GM21447 (cell line): ENCODE measurements at regions not wholly inside any gene's neighbourhood (a gene's known extent, or its start where the extent isn't known, plus 50 kb on each side); places are given as distances from the start of the nearest gene placed in this dataset.
"Not testable (repeated sequence)": the region's sequence is repeated elsewhere in the genome, so short reads cannot be mapped to it uniquely, and the experiment has no call there.

Source experiments
- ATAC-seq: cut with Tn5 transposase; IDR thresholded peaks from one replicate; pipeline ENCODE4 v1.9.1; 2021; ENCODE audit not compliant: unreplicated experiment

DNA sequence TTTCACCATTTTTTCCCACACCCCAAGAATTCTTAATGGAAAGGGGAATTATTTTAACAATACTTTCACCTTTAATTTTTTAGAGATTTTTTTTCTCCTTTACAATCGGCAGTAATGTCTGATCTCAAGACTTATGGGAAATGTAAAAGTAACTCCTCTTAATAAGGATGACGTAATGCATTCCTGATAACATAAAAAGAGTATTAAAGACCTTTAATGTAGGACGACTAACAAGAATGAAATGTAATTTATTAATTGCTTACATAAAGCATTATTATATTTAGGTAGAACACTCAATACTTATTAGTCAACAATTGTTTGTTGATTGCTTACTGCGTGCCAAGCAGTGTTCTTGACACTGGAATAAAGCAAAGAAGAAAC, 416.8 kb upstream of the NAALADL2 start:
- ATAC-seq = no peak

DNA sequence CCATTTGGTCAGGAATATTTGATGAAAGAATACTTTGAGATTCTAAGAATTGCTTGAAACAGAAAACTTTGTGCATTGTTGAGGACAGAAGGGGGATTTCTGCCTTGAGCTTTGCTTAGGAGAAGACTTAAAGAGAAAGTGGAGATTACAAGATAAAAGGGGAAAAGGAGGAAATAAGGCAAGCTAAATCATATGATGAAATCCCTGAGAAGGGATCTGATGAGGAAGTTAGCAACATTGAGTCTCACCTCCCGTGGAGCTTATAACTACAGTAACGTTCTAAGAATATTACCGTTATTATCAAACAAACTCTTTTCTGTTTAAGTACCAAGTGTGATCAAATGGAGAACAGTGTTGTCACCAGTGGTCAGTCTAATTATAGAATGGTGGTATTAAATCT, 414.7 kb upstream of the NAALADL2 start:
- no peak for ATAC-seq

DNA sequence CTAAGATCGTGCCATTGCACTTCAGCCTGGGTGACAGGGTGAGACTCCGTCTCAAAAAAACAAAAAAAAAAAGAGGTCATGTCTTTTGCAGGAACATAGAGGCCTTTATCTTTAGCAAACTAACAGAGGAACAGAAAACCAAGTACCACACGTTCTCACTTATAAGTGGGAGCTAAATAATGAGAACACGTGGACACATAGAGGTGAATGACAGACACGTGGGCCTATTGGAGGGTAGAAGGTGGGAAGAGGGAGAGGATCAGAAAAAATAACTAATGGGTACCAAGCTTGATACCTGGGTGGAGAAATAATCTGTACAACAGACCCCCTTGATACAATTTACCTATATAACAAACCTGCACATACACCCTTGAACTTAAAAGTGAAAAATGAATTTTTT, 401.4 kb upstream of the NAALADL2 start:
- ATAC-seq = no peak

DNA sequence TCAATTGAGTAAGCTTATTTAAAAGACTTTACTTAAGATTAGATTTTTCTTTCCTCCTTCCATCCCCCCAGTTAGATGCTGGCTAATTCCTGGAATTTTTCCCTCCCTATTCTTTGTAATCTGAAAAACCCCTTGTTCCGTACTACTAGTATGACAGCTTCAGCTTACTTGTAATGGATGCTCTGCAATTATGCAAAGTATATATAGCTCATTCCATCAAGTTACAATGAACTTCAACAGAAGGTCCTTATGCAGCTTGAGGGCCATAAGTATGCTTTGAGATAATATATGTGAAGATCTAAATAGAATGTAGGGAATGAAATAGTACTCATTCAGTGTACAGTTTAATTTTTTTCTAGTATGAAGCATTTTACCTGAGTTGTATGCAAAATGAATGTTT, 398.3 kb upstream of the NAALADL2 start:
- ATAC-seq = no peak

DNA sequence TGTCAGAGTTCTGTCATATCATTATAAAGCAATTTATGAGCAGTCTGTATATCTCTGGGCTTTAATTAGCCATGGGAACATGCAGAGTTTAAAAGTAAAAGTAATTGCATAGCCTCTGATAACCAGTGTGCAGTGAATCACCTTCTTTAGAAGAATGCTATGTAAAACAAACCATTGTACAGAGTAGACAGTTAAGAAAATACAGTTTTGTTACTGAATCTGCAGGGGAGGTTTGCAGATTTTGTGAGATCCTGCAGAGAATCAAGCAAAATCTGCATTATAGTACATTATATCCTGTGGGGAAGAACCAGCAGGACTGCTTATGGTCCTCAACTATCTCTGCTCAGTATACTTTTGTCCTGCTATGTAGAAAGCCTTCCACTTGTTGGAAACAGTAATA, 396.2 kb upstream of the NAALADL2 start:
- no peak for ATAC-seq

DNA sequence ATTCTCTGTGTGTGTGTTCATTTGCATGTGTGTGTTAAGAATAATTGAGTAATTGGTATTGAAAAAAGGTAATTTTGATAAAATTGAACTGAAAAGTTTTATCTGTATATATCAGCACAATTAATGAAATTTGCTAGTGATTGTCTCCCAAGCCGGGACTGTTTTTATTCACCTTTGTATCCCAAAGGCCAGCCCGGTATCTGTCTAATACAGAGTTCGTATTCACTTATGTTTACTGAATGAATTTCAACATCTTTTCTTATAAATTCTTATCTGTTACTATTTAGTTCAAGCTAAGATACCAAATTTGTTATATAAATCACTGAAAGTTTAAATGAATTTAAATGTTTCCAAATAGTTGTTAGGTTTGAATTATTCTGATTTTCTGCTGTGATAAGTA, 394.0 kb upstream of the NAALADL2 start:
- no peak for ATAC-seq

DNA sequence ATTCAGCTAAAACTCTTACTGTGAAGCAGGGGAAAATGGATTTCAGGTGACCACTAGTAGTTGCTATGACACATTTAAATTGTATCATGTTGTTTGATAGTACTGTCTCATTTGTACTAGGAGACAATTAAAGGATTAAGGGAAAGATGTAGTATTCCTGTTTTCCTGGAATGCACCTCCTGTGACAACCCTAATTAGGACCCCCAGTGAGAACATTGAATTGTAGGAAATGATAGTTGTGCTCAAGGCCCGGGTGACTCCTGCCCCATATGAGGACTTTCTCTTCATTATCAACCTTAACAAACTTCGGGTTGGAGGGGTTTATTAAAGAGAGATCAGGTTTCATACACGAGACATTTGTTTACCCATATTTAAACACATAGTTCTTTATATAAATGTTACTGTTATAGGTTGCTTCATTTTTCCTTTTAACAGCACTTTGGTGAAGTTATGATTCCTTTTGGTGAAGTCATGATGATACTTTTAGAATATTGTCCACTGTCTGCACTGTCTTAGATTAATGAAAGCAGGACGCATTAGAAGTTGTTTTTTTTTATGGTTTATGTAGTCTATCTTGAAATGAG, 392.6 kb upstream of the NAALADL2 start:
- ATAC-seq = no peak

DNA sequence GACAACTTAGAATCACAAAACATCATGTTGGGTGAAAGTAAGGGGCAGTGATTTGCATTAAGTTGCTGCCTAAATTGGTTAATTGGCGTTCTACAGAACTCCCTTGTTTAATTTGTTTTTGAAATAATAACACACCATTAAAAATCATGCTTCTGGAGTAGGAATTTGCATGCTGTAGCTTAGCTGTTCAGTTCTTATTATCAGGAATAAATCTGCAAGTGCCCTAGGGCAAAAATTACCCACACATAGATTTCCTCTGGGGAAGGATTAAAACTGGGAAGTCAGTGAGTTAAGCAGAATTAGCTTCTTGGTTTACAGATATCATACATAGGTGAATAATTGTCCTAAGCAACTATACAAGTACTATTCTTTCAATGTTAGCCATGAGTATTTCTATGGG, 381.6 kb upstream of the NAALADL2 start:
- ATAC-seq = no peak

DNA sequence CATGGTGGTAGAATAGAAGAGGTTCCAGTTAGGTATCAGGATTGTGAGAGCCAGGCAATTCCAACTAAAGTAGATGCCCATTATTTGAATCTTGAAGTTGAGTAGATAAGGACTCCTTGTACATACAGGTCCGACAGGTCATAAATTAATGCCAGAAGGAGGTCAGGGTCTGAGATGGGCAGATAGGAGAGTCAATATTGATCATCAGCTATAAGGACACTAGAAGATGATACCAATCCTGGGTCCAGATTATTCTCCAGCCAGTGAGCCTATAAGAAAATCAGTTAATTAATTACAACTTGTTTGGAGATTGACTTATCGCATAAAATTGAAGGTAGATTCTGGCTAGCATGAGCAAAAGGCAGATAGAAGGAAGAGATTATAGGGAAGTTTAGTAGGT, 378.4 kb upstream of the NAALADL2 start:
- no peak for ATAC-seq

DNA sequence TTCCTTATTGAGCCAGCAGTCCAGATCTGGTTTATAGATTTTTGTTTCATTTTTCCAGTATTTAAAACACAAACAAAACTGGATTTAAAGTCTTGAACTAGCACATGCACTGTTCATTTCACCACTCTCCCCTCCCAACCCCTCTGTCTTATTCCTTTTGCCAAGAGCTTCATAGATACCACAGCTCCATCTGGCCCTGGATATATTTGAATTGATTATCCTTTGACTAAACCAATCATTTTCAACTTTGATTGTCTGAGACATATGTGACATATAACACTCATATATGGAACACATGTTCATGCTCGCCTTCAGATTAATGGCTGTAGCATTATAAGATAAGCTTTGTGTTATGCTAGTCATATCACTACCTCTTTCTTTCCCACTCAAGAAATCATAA, 376.6 kb upstream of the NAALADL2 start:
- no peak for ATAC-seq

DNA sequence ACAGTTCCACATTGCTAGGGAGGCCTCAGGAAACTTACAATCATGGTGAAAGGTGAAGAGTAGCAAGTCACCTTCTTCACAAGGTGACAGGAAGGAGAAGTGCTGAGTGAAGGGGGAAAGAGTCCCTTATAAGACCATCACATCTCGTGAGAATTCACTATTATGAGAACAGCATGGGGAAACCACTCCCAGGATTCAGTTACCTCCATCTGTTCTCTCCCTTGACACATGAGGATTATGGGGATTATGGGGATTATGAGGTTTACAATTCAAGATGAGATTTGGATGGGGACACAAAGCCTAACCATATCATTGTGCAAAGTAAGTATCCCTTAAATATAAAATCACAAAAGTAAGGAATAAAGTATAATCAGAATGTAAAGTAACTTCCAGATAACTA, 375.9 kb upstream of the NAALADL2 start:
- no peak for ATAC-seq

DNA sequence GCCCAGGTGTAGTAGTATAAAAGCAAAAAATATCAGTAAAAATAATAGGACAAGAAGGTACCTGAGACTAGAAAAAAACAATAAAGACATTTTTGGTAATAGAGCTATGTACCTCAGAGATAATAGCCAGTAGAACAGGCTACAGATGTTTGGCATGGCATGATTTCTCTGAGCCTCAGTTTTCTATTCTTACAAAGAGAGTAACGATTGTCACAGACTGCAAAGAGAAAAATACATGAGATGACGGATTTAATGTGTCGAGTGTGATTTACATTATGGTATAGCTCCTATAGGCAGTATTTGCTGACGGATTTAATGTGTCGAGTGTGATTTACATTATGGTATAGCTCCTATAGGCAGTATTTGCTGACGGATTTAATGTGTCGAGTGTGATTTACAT, 375.3 kb upstream of the NAALADL2 start:
- not testable (repeated sequence) for ATAC-seq

DNA sequence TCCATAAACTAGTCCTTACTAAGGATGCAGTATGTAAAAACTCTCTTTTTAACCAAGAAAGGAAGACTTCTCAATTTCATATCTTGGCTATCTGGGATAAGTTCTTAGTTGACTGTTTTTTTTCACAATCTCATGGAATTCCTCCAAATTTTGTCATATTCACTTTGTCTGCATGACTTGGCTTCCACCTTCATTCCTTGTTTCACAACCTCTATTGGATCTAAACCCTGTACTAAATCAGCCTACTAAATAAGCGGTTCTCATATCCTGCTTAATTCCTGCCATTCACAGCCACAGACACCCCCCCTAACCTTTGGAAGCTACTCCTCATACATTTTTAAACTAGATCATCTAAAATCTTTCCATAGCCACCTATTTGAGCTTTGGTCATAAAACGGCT, 370.6 kb upstream of the NAALADL2 start:
- no peak for ATAC-seq

DNA sequence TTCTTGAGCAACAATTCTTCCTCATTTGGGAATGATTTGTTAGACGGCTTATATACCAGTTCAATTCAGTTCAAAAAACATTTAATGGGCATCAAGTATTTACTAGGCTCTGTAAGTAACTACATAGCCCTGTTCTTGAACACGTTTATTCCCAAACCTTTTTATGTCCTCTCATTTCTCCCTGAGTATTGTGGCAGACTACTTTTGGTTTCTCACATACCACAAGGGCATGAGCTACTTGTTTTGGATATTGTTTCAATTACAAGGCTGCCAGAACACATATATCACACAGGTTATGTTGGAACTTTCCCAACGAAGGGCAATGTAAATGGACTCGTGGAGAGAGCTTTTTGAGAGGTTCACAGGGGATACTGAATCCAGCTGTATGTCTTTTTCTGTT, 363.8 kb upstream of the NAALADL2 start:
- no peak for ATAC-seq

DNA sequence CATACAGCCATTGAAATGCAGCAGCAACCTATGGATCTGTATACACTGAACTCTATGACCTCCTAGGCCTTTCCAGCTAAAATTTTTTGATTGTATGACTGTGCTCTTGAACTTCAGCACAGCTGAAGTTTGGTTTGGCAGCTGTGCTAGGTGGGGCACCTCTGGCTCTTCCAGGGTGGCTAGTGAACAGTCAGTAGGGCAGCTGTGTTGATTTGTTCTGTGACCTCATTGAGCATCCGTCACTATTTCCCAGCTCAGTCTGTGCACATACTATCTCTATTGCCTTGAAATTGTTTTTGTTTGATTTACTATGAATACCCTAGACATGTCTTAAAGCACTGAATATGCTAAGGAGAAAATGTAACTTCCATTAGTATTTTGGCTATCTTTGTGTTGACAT, 363.2 kb upstream of the NAALADL2 start:
- ATAC-seq = no peak

DNA sequence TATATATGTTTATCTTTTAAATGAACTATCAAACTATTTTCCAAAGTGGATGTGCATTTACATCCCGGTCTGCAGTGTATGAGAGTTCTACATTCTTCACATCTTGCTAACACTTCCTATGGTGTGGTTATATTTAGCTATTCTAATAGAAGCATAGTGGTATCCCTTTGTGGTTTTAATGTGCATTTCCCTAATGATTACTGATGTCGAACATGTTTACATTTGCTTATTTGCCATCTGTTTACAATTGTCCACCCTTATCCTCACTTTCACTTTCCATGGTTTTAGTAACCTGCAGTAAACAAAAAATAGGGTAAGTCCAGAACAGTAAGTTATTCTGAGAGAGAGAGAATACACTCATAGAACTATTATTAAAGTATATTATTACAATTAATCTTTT, 360.5 kb upstream of the NAALADL2 start:
- no peak for ATAC-seq

DNA sequence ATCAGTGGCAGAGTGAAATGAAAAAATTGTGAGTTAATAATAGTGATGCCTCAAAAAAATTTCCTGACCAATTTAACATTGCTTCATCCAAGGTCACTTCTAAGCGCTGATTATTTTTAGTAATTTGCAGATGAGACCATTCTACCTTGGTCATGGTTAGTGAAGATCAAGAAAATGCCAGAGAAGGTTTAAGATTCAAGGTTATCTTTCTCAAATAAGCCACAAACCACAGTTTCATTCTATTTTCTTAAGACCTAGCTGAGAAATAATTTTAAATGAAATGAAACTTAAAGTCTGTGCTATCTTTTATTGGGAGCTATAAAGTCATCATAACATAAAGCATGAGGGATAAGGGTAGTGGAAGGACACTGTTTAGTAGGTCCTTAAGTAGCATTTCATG, 353.9 kb upstream of the NAALADL2 start:
- ATAC-seq = no peak

DNA sequence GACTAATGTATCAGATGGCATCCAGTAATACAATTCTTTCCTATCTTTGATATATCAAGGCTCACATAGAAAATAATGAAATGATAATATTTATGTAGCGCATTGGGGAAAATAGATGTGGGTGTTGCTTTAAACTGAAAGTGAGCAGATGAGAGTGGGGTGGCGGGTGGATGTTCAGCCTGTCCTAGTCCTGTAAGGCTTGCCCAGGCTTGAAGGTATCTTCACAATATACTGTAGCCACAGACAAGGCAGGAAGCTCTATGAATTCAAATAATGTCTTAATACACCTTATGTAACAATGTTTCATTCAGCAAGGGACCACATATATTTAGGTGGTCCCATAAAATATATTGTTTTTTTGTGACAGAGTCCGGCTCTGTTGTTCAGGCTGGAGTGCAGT, 334.9 kb upstream of the NAALADL2 start:
- ATAC-seq = no peak

DNA sequence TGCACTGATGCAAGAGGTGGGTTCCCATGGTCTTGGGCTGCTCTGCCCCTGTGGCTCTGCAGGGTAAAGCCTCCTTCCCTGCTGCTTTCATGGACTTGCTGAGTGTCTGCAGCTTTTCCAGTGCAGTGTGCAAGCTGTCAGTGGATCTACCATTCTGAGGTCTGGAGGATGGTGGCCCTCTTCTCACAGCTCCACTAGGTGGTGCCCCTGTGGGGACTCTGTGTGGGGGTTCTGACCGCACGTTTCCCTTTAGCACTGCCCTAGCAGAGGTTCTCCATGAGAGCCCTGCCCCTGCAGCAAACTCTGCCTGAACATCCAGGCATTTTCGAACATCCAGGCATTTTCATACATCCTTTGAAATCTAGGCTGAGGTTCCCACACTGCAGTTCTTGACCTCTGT, 329.8 kb upstream of the NAALADL2 start:
- ATAC-seq = no peak

DNA sequence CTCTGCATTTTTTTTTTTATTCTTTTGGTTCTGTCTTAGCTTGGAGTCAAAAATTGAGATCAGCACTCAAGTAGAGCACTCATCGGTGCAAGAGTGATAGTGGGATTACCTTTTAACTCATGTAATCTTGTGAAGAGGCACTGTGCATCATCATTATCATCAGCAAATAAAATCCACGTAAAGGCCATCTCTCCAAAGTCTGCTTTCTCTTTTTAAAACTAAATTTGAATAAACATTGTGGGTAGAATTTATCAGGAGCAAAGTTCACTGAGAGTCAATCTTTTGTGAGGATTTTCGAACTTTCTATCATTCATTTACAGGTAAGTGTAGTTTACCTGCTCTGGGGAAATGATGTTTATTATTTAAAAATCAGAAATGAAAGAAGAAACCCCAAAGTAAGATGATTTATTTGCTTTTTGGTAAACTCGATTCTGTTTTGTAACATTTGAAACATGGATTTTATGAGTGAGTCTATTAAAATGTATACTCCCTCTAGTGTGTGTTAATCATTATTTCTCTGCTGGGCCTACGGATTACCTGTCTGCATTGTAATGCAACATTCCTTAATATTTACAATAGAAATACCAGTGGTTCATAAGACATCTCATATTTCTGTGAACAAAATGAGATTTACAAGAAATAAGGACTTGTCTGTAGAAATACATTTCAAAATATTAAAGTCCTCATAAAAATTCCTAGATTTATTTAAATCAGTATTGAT, 327.7 kb upstream of the NAALADL2 start:
- ATAC-seq = no peak

DNA sequence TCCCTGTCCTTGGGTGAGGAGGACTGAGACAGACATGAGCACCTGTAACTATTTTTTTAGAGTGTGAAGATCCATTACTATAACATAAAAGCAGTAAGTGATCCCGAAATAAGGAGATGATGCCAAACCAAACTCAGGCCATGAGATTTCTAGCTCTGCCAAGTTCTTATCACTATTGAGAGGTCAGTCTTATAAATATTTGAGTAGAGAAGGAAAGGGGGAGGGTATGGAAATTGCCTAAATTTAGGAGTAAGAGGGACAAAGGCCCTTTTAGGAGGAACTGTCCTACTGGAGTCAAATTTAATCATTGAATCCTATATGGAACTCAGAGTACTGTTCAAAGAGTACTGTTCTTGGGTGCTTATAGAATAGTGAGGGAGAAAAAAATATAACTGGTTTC, 326.9 kb upstream of the NAALADL2 start:
- no peak for ATAC-seq

DNA sequence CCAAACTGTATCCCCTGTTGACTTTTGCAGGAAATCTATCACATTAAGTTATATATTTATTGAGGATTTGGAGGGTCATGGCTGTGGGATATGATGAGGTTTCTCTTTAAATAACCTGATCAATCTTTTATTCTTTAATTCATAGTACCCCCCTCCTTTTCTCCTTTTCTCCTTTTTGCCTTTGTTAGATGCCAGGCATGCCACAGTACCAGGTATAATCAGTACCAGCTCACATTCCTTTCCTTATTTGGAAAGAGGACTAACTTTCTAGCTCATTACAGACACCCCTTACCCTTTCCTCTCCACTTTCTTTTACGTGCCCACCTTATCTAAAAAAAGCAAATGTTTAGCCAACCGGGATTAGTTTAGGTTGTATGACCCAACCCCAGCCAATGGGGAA, 326.4 kb upstream of the NAALADL2 start:
- ATAC-seq = no peak

DNA sequence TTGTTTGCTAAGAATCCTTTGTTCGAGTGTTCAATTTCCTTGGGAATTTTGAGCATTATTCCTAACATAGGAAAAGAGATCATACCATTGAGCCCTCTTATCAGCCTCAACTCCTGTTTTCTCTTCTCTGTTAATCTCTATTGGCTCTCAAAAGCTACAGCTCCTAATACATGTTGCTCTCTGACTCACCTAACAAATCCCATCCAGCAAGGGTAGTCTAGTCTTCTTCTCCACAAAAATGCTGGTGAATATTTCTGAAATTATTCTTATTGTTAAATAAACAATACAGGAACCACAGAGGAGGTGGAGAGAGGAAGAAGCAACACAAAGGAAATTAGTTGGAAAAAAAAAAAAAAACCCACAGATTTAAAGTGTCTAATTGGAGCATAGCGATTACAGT, 325.8 kb upstream of the NAALADL2 start:
- ATAC-seq = no peak
